ENCODE measurements at regions not wholly inside any gene's neighbourhood (a gene's known extent, or its start where the extent isn't known, plus 50 kb on each side); places are given as distances from the start of the nearest gene placed in this dataset.

DNA sequence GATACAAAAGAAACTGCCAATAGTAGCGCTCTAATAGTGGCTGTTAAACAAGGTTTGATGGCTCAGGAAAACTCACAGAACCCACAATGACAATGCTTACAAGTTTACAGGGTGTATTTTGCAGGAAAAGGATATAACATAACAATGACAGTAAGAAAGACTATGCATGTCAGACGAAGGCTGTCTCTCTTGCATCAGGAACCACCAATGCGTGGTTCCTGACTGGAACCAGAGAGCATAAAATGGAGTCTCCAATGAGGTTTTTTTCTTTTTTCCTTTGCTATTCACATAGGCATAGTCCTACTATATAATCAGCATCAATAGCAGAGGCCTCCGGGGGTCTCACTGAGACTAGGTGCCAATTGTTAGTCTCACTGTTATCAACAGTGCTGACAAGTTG, 120.4 kb upstream of the STEAP1 start:
- H3K27me3 ChIP-seq (ENCODE audit: control insufficient read depth in 2 of 2, insufficient read depth in 2 of 2, low read length in 2 of 2) = no peaks in the 10 kb centered on the region
- H3K9me3 ChIP-seq (replicated peaks; ENCODE audit: control insufficient read depth, insufficient read depth, low read depth, low read length) = no peaks in the 10 kb centered on the region
- H3K27ac ChIP-seq (ENCODE audit: extremely low read depth, low read depth, low read length) = no peak overlapping the region
- H3K79me2 ChIP-seq (ENCODE audit: control insufficient read depth, insufficient read depth, low read length) = no peaks in the 10 kb centered on the region
- FAIRE-seq = no peak
- H3K4me3 ChIP-seq = no peak overlapping the region
- H4K20me1 ChIP-seq (replicated peaks; ENCODE audit: control insufficient read depth, insufficient read depth, low read length) = no peaks in the 10 kb centered on the region
- H3K4me2 ChIP-seq (ENCODE audit: insufficient read depth, low read length) = no peak overlapping the region
- 2% methylated on average over 4 of the region's 4 CpGs for WGBS (ENCODE audit: insufficient coverage, low coverage, missing lambda C conversion rate)
- intact Hi-C loops (cut with micrococcal nuclease) = no loop called here
- no peak for ATAC-seq
- CTCF ChIA-PET (ENCODE audit: low intra/inter-chr PET ratio) = no interaction called here
- no peak overlapping the region for H2AFZ ChIP-seq (ENCODE audit: low read depth, low read length)
- H3K36me3 ChIP-seq (ENCODE audit: control insufficient read depth, insufficient read depth, low read length) = no peaks in the 10 kb centered on the region
- TF ChIP-seq, protein P1, sequence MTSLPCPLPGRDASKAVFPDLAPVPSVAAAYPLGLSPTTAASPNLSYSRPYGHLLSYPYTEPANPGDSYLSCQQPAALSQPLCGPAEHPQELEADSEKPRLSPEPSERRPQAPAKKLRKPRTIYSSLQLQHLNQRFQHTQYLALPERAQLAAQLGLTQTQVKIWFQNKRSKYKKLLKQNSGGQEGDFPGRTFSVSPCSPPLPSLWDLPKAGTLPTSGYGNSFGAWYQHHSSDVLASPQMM (CRISPR knock-in tag; IDR thresholded peaks at IDR 0.05) = no peak
- TF ChIP-seq ZNF175 (CRISPR knock-in tag; IDR thresholded peaks at IDR 0.05; ENCODE audit: low read depth) (no peak), ZBED1 (IDR thresholded peaks at IDR 0.05) (no peak), DDX20 (tag; IDR thresholded peaks at IDR 0.05; ENCODE audit: low read depth) (no peak), BHLHE40 (IDR thresholded peaks at IDR 0.05; ENCODE audit: low read length) (no peak), ZNF41 (CRISPR knock-in tag; conservative IDR thresholded peaks at IDR 0.05) (no peak)
- no TSS peak for BruUV-seq (replicated peaks)
- H3K9ac ChIP-seq (ENCODE audit: insufficient read depth in 1 of 2, low read depth in 2 of 2, low read length in 2 of 2) = no peak overlapping the region
- H3K4me1 ChIP-seq (replicated peaks in 1 of 2; ENCODE audit: control insufficient read depth in 2 of 2, insufficient read depth in 2 of 2, low read length in 2 of 2) = no peaks in the 10 kb centered on the region
- POLR2A ChIA-PET = no interaction called here
- no peaks in the 10 kb centered on the region for H3K9me1 ChIP-seq (ENCODE audit: control insufficient read depth, insufficient read depth, low read length)
- DNase-seq (ENCODE audit: extremely low read depth in 1 of 4, low spot score in 3 of 4) = no peak
- in situ Hi-C loops (cut with MboI) = no loop called here

DNA sequence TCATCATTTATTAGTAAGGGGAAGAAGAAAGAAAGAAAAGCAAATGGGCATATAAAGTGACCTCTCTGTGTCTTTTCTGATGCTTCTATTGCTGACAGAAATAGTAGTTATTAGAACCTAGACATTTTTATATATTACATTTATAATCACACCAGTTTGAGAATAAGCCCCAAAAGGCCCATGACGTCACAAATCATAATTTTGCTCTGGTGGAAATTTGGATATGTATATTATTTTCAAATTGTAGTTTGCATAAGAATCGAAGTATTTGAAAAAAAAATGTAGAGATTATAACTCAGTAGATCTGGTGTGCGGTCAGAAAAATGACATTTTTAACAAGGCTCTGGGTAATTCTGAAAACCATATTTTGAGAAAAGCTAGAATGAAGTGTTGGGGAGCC, 101.2 kb upstream of the STEAP1 start:
- no peak for ATAC-seq
- POLR2A ChIA-PET = no interaction called here
- TF ChIP-seq CBFB (CRISPR knock-in tag; IDR thresholded peaks at IDR 0.05) (no peak), BACH1 (tag; IDR thresholded peaks at IDR 0.05) (no peak), BDP1 (IDR thresholded peaks at IDR 0.05; ENCODE audit: insufficient read depth, insufficient read length) (no peak), ASH1L (IDR thresholded peaks at IDR 0.05; ENCODE audit: borderline replicate concordance, low read depth, partially characterized antibody) (no peak), NFE2L1 (tag; IDR thresholded peaks at IDR 0.05; ENCODE audit: borderline replicate concordance, low read depth) (no peak), CAMTA2 (CRISPR knock-in tag; conservative IDR thresholded peaks at IDR 0.05) (no peak), ZNF239 (CRISPR knock-in tag; IDR thresholded peaks at IDR 0.05) (no peak)
- TF ChIP-seq, protein P2, sequence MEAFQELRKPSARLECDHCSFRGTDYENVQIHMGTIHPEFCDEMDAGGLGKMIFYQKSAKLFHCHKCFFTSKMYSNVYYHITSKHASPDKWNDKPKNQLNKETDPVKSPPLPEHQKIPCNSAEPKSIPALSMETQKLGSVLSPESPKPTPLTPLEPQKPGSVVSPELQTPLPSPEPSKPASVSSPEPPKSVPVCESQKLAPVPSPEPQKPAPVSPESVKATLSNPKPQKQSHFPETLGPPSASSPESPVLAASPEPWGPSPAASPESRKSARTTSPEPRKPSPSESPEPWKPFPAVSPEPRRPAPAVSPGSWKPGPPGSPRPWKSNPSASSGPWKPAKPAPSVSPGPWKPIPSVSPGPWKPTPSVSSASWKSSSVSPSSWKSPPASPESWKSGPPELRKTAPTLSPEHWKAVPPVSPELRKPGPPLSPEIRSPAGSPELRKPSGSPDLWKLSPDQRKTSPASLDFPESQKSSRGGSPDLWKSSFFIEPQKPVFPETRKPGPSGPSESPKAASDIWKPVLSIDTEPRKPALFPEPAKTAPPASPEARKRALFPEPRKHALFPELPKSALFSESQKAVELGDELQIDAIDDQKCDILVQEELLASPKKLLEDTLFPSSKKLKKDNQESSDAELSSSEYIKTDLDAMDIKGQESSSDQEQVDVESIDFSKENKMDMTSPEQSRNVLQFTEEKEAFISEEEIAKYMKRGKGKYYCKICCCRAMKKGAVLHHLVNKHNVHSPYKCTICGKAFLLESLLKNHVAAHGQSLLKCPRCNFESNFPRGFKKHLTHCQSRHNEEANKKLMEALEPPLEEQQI (IDR thresholded peaks at IDR 0.05) = no peak
- TF ChIP-seq, protein P3, sequence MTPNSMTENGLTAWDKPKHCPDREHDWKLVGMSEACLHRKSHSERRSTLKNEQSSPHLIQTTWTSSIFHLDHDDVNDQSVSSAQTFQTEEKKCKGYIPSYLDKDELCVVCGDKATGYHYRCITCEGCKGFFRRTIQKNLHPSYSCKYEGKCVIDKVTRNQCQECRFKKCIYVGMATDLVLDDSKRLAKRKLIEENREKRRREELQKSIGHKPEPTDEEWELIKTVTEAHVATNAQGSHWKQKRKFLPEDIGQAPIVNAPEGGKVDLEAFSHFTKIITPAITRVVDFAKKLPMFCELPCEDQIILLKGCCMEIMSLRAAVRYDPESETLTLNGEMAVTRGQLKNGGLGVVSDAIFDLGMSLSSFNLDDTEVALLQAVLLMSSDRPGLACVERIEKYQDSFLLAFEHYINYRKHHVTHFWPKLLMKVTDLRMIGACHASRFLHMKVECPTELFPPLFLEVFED (CRISPR knock-in tag; conservative IDR thresholded peaks at IDR 0.05) = no peak

More for the DNA sequence above, 101.2 kb upstream of the STEAP1 start:
- H3K9me1 ChIP-seq (ENCODE audit: control insufficient read depth, insufficient read depth, low read length) = no peaks in the 10 kb centered on the region
- no peaks in the 10 kb centered on the region; the same call in none of the 2 replicates for H3K9me3 ChIP-seq (replicated peaks; ENCODE audit: control insufficient read depth, insufficient read depth, low read depth, low read length)
- WGBS (ENCODE audit: insufficient coverage, low coverage, missing lambda C conversion rate) = 0% methylated on average over 3 of the region's 3 CpGs
- in situ Hi-C loops (cut with MboI) = no loop called here
- no peak overlapping the region for H2AFZ ChIP-seq (ENCODE audit: low read depth, low read length)
- H3K27me3 ChIP-seq (ENCODE audit: control insufficient read depth in 2 of 2, insufficient read depth in 2 of 2, low read length in 2 of 2) = no peaks in the 10 kb centered on the region
- no TSS peak for BruUV-seq (replicated peaks)
- H3K9ac ChIP-seq (ENCODE audit: insufficient read depth in 1 of 2, low read depth in 2 of 2, low read length in 2 of 2) = no peak overlapping the region
- CTCF ChIA-PET (ENCODE audit: low intra/inter-chr PET ratio) = no interaction called here
- no peaks in the 10 kb centered on the region for H4K20me1 ChIP-seq (replicated peaks; ENCODE audit: control insufficient read depth, insufficient read depth, low read length)
- no peaks in the 10 kb centered on the region for H3K4me1 ChIP-seq (replicated peaks in 1 of 2; ENCODE audit: control insufficient read depth in 2 of 2, insufficient read depth in 2 of 2, low read length in 2 of 2)
- FAIRE-seq (no peak), DNase-seq (ENCODE audit: extremely low read depth in 1 of 4, low spot score in 3 of 4) (no peak)
- no peaks in the 10 kb centered on the region for H3K79me2 ChIP-seq (ENCODE audit: control insufficient read depth, insufficient read depth, low read length)
- H3K4me3 ChIP-seq = no peak overlapping the region
- H3K36me3 ChIP-seq (ENCODE audit: control insufficient read depth, insufficient read depth, low read length) = no peaks in the 10 kb centered on the region
- H3K4me2 ChIP-seq (ENCODE audit: insufficient read depth, low read length) = no peak overlapping the region
- intact Hi-C loops (cut with micrococcal nuclease) = no loop called here
- H3K27ac ChIP-seq (ENCODE audit: extremely low read depth, low read depth, low read length) = no peak overlapping the region

Measured in K562 (cell line).